HG03135 (cell line): ENCODE measurements at regions not wholly inside any gene's neighbourhood (a gene's known extent, or its start where the extent isn't known, plus 50 kb on each side); places are given as distances from the start of the nearest gene placed in this dataset.

Experiments
- ATAC-seq: cut with Tn5 transposase; IDR thresholded peaks from one replicate; pipeline ENCODE4 v1.9.1; 2021; ENCODE audit warnings: mild to moderate bottlenecking, moderate library complexity; ENCODE audit not compliant: unreplicated experiment

DNA sequence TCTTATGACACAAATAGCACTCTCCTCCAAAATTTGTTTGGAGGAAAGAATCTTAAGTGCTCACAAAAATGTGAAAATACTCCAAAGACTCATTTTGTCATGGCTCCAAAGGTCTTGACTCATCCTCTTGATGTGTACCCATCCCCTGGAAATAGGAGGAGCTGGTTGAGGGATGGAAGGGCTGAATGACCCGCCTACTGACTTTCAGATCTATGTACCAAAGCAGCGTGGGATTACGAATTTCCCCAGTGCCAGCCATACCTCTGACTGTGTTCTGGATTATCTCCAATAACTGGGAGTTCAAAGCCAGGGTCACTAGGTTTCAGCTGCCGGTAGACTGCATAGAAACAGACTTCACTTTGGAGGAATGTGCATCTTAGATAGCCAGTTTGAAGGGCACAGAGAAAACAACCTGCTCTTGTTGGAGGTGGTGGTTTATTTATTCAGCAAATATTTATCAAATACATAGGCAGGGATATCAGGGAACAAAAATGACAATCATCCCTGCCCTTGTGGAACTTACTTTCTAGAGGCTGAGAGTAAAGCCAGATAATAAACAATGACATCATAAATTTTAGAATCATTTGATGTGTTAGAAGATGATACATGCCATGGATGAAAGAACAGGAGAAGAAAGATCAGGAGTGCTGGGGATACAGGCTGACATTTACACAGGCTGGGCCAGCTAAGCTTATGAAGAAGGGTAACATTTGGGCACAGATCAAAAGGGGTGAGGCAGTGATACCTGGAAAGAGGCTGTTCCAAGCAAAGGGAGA lies 246.6 kb downstream of the TBXT start:
- ATAC-seq, result no peak

DNA sequence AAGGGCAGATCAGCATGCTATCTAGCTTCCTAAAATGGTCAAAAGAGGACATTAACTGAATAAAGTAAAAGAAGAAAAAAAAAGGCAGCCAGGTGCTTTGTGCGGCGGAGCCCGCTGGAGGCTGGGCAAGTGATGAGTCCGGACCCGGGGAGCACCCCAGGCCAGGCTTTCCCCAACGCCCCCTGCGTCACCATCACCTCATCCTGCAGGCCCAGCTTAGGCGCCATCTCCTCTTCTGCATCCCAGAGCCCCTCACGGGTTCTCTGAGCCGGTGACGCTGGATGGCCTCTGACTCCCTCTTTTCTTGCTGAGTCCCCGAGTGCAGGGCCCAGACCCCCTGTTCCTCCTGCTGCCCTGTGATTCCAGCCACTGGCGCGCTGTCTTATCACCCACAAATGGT lies 250.1 kb downstream of the TBXT start:
- no peak for ATAC-seq

GRCh38 chr6:165915022-165915770 lies 252.2 kb upstream of the PDE10A start:
- no peak for ATAC-seq

GRCh38 chr6:165913676-165914570 lies 250.9 kb upstream of the PDE10A start:
- no peak for ATAC-seq

GRCh38 chr6:165910184-165910966 lies 247.3 kb upstream of the PDE10A start:
- no peak for ATAC-seq

- ATAC-seq, result no peak
Observed at GRCh38 chr6:165906736-165907135, 243.7 kb upstream of the PDE10A start.

- no peak for ATAC-seq
Observed at GRCh38 chr6:165905744-165906143, 242.7 kb upstream of the PDE10A start.

DNA sequence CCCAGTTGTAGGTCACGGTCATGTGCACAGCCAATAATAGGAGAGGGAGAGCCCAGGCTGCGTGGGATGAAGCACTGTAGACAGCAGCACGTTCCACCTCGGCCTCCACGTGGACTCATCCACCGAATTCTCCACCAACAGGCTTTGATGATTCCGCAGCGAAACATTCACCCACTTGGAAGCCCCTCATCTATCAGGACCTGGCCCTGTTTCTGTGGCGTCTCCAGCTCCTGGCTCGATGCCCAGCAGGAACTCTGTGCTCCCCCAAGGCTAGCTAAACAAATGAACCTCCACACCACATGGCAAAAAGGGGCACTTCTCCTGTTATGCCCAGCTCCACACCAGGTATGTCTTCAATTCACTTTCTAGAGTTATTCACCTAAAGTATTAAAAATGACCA lies 237.9 kb upstream of the PDE10A start:
- ATAC-seq, result no peak

DNA sequence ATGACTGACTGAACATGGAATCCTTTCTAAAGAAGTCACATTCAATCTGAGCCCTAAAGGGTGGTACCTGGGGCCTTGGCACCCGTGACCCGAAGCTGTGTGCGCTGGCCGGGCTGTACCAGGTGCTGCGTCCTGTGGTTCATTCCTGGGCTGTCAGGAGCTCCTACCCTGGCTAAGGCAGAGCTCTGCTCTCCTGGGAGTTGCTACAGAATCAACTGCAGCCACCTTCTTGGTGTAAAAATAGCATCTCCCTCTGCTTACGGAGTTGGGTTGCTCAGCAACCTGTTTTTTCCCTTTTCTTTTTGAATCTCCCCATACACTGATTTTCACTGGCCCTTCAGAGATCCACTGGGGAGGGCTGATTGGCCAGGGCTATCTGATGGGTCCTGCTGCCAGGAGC lies 236.6 kb upstream of the PDE10A start:
- ATAC-seq, result no peak

GRCh38 chr6:165895421-165896165 lies 232.6 kb upstream of the PDE10A start:
- ATAC-seq, result no peak

DNA sequence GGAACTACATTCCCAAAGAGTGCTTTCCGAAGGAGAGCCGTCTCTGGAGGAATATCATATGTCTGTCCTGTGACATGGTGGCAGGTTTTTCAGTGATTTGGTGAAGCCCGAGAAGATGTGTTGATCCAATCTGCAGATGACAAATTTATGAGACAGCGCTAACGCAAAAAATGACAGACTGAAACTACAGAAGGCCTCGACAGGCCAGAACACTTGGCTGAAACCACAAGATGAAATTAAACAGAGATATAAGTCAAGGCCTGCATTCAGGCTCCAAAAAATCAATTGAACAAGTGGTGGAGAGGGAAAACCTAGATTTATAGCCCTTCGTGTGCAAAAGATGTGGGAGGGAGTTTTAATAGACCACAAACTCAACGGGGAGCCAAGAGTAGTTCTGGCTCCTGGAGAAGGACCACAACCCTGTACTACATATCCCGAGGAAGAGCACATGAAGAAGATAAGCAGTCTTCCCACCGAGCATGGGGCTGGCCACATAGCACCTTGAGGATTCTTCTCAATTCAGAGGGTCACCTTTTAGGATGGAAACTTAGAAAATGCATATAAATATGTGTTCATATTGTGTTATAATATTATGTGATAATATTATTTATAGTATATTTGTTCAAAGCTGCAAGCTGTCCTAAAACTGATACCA lies 231.3 kb upstream of the PDE10A start:
- ATAC-seq, result no peak

DNA sequence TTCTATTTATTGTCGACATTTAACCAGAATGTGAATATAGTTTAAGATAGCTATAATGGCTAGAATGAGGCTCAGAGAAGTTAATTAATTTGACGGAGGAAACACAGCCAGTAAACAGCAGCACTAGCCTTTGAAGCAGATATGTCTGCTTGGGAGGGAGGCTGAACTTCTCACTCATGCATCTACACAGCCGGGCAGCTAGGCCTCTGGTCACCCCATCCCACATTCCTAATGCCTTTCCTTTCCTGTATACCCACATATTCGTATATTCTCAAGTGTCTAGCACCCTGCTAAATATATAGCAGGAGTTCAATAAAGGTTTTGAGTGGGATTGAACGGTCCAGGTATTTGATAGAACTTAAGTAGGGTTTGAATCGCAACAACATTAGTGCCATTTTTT lies 230.4 kb upstream of the PDE10A start:
- ATAC-seq, result no peak

GRCh38 chr6:165891320-165891719 lies 228.3 kb upstream of the PDE10A start:
- no peak for ATAC-seq

DNA sequence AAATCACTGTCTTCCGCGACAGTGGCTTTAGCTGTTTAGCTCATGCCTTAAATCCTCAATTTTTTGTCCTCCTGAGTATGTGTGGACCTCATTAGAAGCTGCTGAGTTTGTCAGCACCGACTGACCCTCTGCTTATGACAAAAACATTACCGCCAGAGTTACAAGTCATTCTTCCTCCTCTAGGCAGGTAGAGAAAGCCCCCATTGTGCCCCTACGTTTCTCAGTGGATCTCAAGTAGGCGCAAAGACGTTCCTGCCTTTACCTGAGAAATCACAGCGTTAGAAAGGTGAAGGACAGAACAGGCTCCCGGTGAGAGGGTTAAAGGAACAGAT lies 227.3 kb upstream of the PDE10A start:
- ATAC-seq, result no peak

DNA sequence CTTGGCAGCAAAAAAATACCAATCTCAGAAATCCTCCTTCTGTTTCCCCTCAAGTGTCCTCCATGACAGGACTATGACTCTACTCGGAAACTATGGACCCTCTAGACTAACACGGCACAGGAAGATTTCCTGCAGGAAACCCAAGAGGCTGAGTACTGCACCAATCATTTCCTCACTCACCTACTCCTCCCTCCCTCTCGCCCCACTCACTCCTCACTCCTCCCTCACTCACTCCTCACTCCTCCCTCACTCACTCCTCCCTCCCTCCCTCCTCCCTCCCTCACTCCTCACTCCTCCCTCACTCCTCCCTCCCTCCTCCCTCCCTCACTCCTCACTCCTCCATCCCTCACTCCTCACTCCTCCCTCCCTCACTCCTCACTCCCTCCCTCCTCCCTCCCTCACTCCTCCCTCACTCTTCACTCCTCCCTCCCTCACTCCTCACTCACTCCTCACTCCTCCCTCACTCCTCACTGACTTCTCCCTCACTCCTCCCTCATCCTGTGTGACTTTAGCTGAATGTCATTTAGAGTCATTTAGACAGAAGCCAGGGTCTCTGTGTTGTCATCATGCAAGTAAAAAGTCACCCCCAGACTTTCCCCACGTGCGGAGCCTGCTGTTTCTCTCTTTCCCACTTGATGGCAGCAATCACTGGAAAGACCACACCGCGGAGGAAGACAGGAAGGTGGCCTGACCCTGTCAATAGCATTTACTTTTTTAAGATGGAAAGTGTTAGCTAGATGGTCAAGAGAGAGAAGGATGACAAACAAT lies 226.8 kb upstream of the PDE10A start:
- ATAC-seq, result no peak

DNA sequence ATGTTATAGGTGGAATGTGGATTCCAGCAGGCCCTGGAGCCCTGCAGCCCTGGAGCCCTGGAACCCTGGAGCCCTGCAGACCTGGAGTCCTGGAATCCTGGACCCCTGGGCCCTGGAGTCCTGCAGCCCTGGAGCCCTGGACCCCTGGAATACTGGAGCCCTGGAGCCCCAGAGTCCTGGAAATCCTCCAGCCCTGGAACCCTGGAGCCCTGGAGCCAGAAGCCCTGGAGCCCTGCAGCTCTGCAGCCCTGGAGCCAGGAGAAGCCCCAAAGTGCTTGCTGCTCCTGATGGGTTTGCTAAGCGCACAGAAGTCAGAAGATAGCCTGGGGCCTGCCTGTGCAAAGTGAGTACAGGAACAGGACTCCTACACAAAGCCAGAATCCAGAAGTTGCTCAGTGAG lies 223.1 kb upstream of the PDE10A start:
- ATAC-seq, result no peak

- ATAC-seq, result peak; percentile 99
Observed at GRCh38 chr6:165884813-165885765, 222.0 kb upstream of the PDE10A start.
